IMR-90 (cell line): ENCODE measurements at regions not wholly inside any gene's neighbourhood (a gene's known extent, or its start where the extent isn't known, plus 50 kb on each side); places are given as distances from the start of the nearest gene placed in this dataset.

Experiments
- ATAC-seq: fragments of 200-7000 bp; cut with Tn5 transposase; 2 replicates; pipeline ENCODE4 v1.9.1; 2020; ENCODE audit warnings: low read depth, mild to moderate bottlenecking, moderate library complexity
- BruUV-seq: library from RNA; stranded (reverse); fragments of 400-500 nt; replicated peaks from 2 replicates; lab custom pipeline; 2021; lab: Mats Ljungman, UMichigan
- CTCF ChIA-PET: fragments of 300-600 bp; formaldehyde crosslinking; extraction: SDS; loops from one replicate; lab custom pipeline; 2021; ENCODE audit warnings: antibody characterized with exemption; lab: Yijun Ruan, JAX
- POLR2A ChIA-PET: fragments of 300-600 bp; sonication (Branson Sonifier 250); formaldehyde crosslinking; loops from one replicate; lab custom pipeline; 2022; ENCODE audit warnings: antibody characterized with exemption; ENCODE audit not compliant: unreplicated experiment; lab: Charles Lee
- DNase-seq: peaks from one replicate; pipeline ENCODE4 v3.0.0; 2013
- H2AFZ ChIP-seq: replicated peaks from 2 replicates; pipeline ENCODE3; 2013; ENCODE audit warnings: low read length, mild to moderate bottlenecking; ENCODE audit not compliant: poor library complexity
- H2AK5ac ChIP-seq: 2 replicates; pipeline ENCODE4 v1.6.1; 2013; ENCODE audit warnings: low read depth, low read length, inconsistent platforms
- H2AK9ac ChIP-seq: replicated peaks from 2 replicates; pipeline ENCODE3; 2013; ENCODE audit warnings: mild to moderate bottlenecking, low read depth, low read length, moderate library complexity; ENCODE audit not compliant: poor library complexity
- H2BK120ac ChIP-seq: 2 replicates; pipeline ENCODE4 v1.6.1; 2013; ENCODE audit warnings: low read depth, low read length, inconsistent platforms
- H2BK15ac ChIP-seq: 3 replicates; pipeline ENCODE4 v1.6.1; 2013; ENCODE audit warnings: low read depth, low read length, inconsistent platforms
- H2BK20ac ChIP-seq: 2 replicates; pipeline ENCODE4 v1.6.1; 2013; ENCODE audit warnings: low read depth, mild to moderate bottlenecking, inconsistent platforms, low read length, moderate library complexity
- H2BK5ac ChIP-seq: 2 replicates; pipeline ENCODE4 v1.6.1; 2013; ENCODE audit warnings: mild to moderate bottlenecking, low read depth, low read length, inconsistent platforms; ENCODE audit not compliant: poor library complexity, severe bottlenecking
- H3K14ac ChIP-seq: replicated peaks from 2 replicates; pipeline ENCODE4 v1.6.1; 2013; ENCODE audit warnings: low read depth, low read length, inconsistent platforms
- H3K18ac ChIP-seq: 2 replicates; pipeline ENCODE4 v1.6.1; 2013; ENCODE audit warnings: low read depth, low read length, control low read depth
- H3K23ac ChIP-seq: 2 replicates; pipeline ENCODE4 v1.6.1; 2013; ENCODE audit warnings: low read depth, low read length, inconsistent platforms
- H3K27ac ChIP-seq: 2 replicates; pipeline ENCODE4 v1.5.1; 2013; ENCODE audit warnings: mild to moderate bottlenecking, control low read depth, low read length; ENCODE audit not compliant: insufficient read depth
- H3K27me3 ChIP-seq: 2 replicates; pipeline ENCODE4 v1.6.1; 2013; ENCODE audit warnings: low read length; ENCODE audit not compliant: control insufficient read depth, insufficient read depth
- H3K36me3 ChIP-seq: 2 replicates; pipeline ENCODE4 v1.6.1; 2013; ENCODE audit warnings: low read length, mixed read lengths; ENCODE audit not compliant: control insufficient read depth, insufficient read depth
- H3K4ac ChIP-seq: 2 replicates; pipeline ENCODE4 v1.6.1; 2013; ENCODE audit warnings: low read depth, low read length, inconsistent platforms
- H3K4me1 ChIP-seq: 2 replicates; pipeline ENCODE4 v1.6.1; 2013; ENCODE audit warnings: low read length, mixed read lengths; ENCODE audit not compliant: control insufficient read depth, insufficient read depth
- H3K4me2 ChIP-seq: 2 replicates; pipeline ENCODE4 v1.6.1; 2013; ENCODE audit warnings: low read depth, mild to moderate bottlenecking, control low read depth, low read length, moderate library complexity
- H3K4me3 ChIP-seq: 2 replicates; pipeline ENCODE4 v1.5.1; 2013; ENCODE audit warnings: low read depth, mild to moderate bottlenecking, control low read depth, low read length, moderate library complexity; ENCODE audit not compliant: insufficient read depth
- H3K56ac ChIP-seq: 2 replicates; pipeline ENCODE4 v1.6.1; 2013; ENCODE audit warnings: low read length, inconsistent platforms; ENCODE audit not compliant: insufficient read depth; ENCODE audit errors: extremely low read depth
- H3K79me1 ChIP-seq, 2 experiments: 2 replicates each; pipeline ENCODE4 v1.6.1; 2013; ENCODE audit warnings: low read length in 2 of 2, inconsistent platforms in 1 of 2, low read depth in 1 of 2
- H3K9ac ChIP-seq: 2 replicates; pipeline ENCODE4 v1.6.1; 2013; ENCODE audit warnings: low read depth, low read length, control low read depth
- H3K9me1 ChIP-seq: 2 replicates; pipeline ENCODE4 v1.6.1; 2013; ENCODE audit warnings: low read length, inconsistent platforms; ENCODE audit not compliant: insufficient read depth
- H3K9me3 ChIP-seq: 2 replicates; pipeline ENCODE4 v1.6.1; 2013; ENCODE audit warnings: low read length; ENCODE audit not compliant: control insufficient read depth, insufficient read depth
- H4K20me1 ChIP-seq: 2 replicates; pipeline ENCODE4 v1.6.1; 2013; ENCODE audit warnings: low read length, inconsistent platforms; ENCODE audit not compliant: insufficient read depth
- H4K5ac ChIP-seq: 2 replicates; pipeline ENCODE4 v1.6.1; 2013; ENCODE audit warnings: mild to moderate bottlenecking, low read depth, low read length, control low read depth
- H4K8ac ChIP-seq, 2 experiments: 2 replicates each; pipeline ENCODE4 v1.6.1; 2013; ENCODE audit warnings: low read depth in 2 of 2, low read length in 2 of 2, control low read depth in 1 of 2, inconsistent platforms in 1 of 2
- H4K91ac ChIP-seq: 2 replicates; pipeline ENCODE4 v1.6.1; 2013; ENCODE audit warnings: low read depth, low read length, inconsistent platforms; ENCODE audit not compliant: insufficient read depth
- BHLHE40 ChIP-seq: fragments of 150-350 bp; IDR thresholded peaks from 2 replicates; pipeline ENCODE4 v1.6.1; 2016; ENCODE audit warnings: mild to moderate bottlenecking, low read depth, low read length
- MAFK ChIP-seq: IDR thresholded peaks from 2 replicates; pipeline ENCODE4 v1.6.1; 2012; ENCODE audit warnings: low read depth, low read length, improper control_type of control experiment
- MAZ ChIP-seq: IDR thresholded peaks from 2 replicates; pipeline ENCODE4 v1.6.1; 2012; ENCODE audit warnings: low read depth, mild to moderate bottlenecking, low read length, improper control_type of control experiment, moderate library complexity, borderline replicate concordance
- MXI1 ChIP-seq: IDR thresholded peaks from 2 replicates; pipeline ENCODE4 v1.6.1; 2012; ENCODE audit warnings: low read depth, mild to moderate bottlenecking, low read length, moderate library complexity, borderline replicate concordance
- NFE2L2 ChIP-seq: fragments of 150-350 bp; IDR thresholded peaks from 2 replicates; pipeline ENCODE4 v1.6.1; 2016; ENCODE audit warnings: low read depth, mild to moderate bottlenecking, low read length
- POLR2A ChIP-seq: IDR thresholded peaks from 2 replicates; pipeline ENCODE4 v1.6.1; 2012; ENCODE audit warnings: mild to moderate bottlenecking, low read depth, low read length
- RAD21 ChIP-seq: IDR thresholded peaks from 2 replicates; pipeline ENCODE4 v1.6.1; 2012; ENCODE audit warnings: low read length, improper control_type of control experiment
- RCOR1 ChIP-seq: IDR thresholded peaks from 2 replicates; pipeline ENCODE4 v1.6.1; 2012; ENCODE audit warnings: mild to moderate bottlenecking, low read length, improper control_type of control experiment; ENCODE audit not compliant: insufficient replicate concordance
- RFX5 ChIP-seq: IDR thresholded peaks from 2 replicates; pipeline ENCODE4 v1.8.0; 2012; ENCODE audit warnings: low read depth, mild to moderate bottlenecking, low read length, moderate library complexity
- SMC3 ChIP-seq: fragments of 150-350 bp; IDR thresholded peaks from 2 replicates; pipeline ENCODE4 v1.6.1; 2016; ENCODE audit warnings: low read depth, mild to moderate bottlenecking, antibody characterized with exemption, low read length, moderate library complexity
- WGBS, 2 experiments: methylation state at CpG; one replicate each; pipeline versions ENCODE4 v1.1.5 to v1.1.7; 2013; ENCODE audit warnings: missing lambda C conversion rate in 2 of 2; ENCODE audit not compliant: insufficient read length in 1 of 2; ENCODE audit errors: extremely low coverage in 2 of 2; 5-methylcytosine and 5-hydroxymethylcytosine counted together
- dilution Hi-C: fragments of 300-500 bp; cut with HindIII; formaldehyde crosslinking; loops from one replicate; pipeline ENCODE4 v1.14.3; 2018; ENCODE audit warnings: low sequenced_read_pairs; ENCODE audit not compliant: unreplicated experiment
- in situ Hi-C: fragments of 300-500 bp; cut with MboI; formaldehyde crosslinking; loops from 3 replicates; pipeline ENCODE4 v1.14.3; 2019; ENCODE audit warnings: low sequenced_read_pairs, inconsistent platforms, mixed read lengths
- intact Hi-C: fragments of 100-400 bp; cut with micrococcal nuclease; formaldehyde crosslinking; loops from 2 replicates; pipeline ENCODE4 v1.10.0; 2022

DNA sequence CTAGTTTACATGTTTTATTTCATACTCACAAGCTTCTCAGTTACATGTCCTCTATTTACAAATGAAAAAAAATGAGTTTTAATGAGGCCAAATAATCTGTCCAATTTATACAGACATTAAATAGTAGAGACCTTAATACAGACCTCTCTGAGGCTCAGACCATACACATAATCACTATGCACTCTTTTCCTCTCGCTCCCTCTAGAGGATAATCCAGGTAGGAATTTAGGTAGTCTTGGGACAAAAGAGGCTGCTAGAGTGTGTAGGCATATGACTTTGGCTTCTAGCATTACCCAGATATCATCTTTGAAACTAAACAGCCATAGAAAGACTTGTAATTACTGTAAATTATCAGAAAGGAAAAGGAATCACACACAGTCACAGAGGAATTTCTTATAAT is 444.7 kb downstream of the HINT1 start:
- TF ChIP-seq SMC3 (no peak), BHLHE40 (no peak), MAFK (no peak), MAZ (no peak), RFX5 (no peak), MXI1 (no peak), NFE2L2 (no peak), RAD21 (no peak), POLR2A (no peak), RCOR1 (no peak)
- Histone ChIP-seq H2BK20ac (no peak overlapping the region), H3K4me3 (no peak overlapping the region), H3K4me1 (no peaks in the 10 kb centered on the region), H4K91ac (no peak overlapping the region), H2BK5ac (no peak overlapping the region), H3K79me1 (no peaks in the 10 kb centered on the region), H3K18ac (no peak overlapping the region), H2BK120ac (no peak overlapping the region), H3K4me2 (no peak overlapping the region), H4K8ac (no peak overlapping the region), H2BK15ac (no peak overlapping the region), H4K5ac (no peak overlapping the region), H3K56ac (no peak overlapping the region), H3K36me3 (no peaks in the 10 kb centered on the region), H3K9me3 (peaks cover 4% of the 10 kb centered on the region), H3K23ac (no peak overlapping the region), H2AK5ac (no peak overlapping the region), H3K9me1 (no peaks in the 10 kb centered on the region), H3K14ac (no peak overlapping the region), H4K20me1 (no peaks in the 10 kb centered on the region), H2AK9ac (no peak overlapping the region), H3K9ac (no peak overlapping the region), H2AFZ (no peak overlapping the region), H3K27me3 (no peaks in the 10 kb centered on the region), H3K4ac (no peak overlapping the region), H3K27ac (no peak overlapping the region)
- in situ Hi-C loops (no loop called here), dilution Hi-C loops (no loop called here), intact Hi-C loops (no loop called here)
- WGBS, 2 experiments = no CpG with 5 or more reads among the region's 1 CpG
- ATAC-seq (no peak), DNase-seq (no peak)
- ChIA-PET CTCF (no interaction called here), POLR2A (no interaction called here)
- BruUV-seq = no TSS peak
